ENCODE measurements at regions not wholly inside any gene's neighbourhood (a gene's known extent, or its start where the extent isn't known, plus 50 kb on each side); places are given as distances from the start of the nearest gene placed in this dataset.
A peak's percentile ranks its signal among the peaks of the same experiment; 100 is the strongest.

GRCh38 chrX:9312922-9313867 lies 151.7 kb upstream of the TBL1X start:
- DNase-seq, result no peak
- CTCF ChIA-PET, result interaction anchor here (0.9 kb wide), 2 partner anchors 15 to 79 kb away, joined by 3 read pairs; no protein-coding TSS in a partner anchor
- WGBS, 2 experiments (ENCODE audit: extremely low coverage in 2 of 2, insufficient read length in 1 of 2), result 76% methylated on average over 3 of the region's 12 CpGs; no CpG with 5 or more reads in 1 of the 2 experiments
- TF ChIP-seq CTCF (conservative IDR thresholded peaks at IDR 0.05; ENCODE audit: low read depth, low read length) (peak; percentile 22), FOS (IDR thresholded peaks at IDR 0.05; ENCODE audit: low read depth, low read length) (no peak), MAZ (IDR thresholded peaks at IDR 0.05; ENCODE audit: borderline replicate concordance, low read depth, low read length) (no peak), RAD21 (IDR thresholded peaks at IDR 0.05; ENCODE audit: low read length) (peak; percentile 6; the same call in 1 of the 2 replicates), SMC3 (IDR thresholded peaks at IDR 0.05; ENCODE audit: low read depth, low read length) (no peak), MXI1 (IDR thresholded peaks at IDR 0.05; ENCODE audit: borderline replicate concordance, low read depth, low read length) (no peak), BHLHE40 (IDR thresholded peaks at IDR 0.05; ENCODE audit: low read depth, low read length) (no peak)
- no peak overlapping the region for H2AK9ac ChIP-seq (replicated peaks; ENCODE audit: low read depth, low read length, poor library complexity)
- H2BK120ac ChIP-seq (ENCODE audit: low read depth, low read length), result peak overlapping the region; percentile 21
- intact Hi-C loops (cut with micrococcal nuclease), result no loop called here
- ATAC-seq (ENCODE audit: low read depth), result no peak
- no peak overlapping the region for H4K8ac ChIP-seq (ENCODE audit: low read depth in 2 of 2, low read length in 2 of 2)
- H2BK5ac ChIP-seq (ENCODE audit: low read depth, low read length, poor library complexity, severe bottlenecking), result no peak overlapping the region
- no peaks in the 10 kb centered on the region for H4K20me1 ChIP-seq (ENCODE audit: insufficient read depth, low read length)
- no peak overlapping the region for H3K14ac ChIP-seq (replicated peaks; ENCODE audit: low read depth, low read length)
- no peaks in the 10 kb centered on the region for H3K36me3 ChIP-seq (ENCODE audit: control insufficient read depth, insufficient read depth, low read length)
- H3K4ac ChIP-seq (ENCODE audit: low read depth, low read length), result no peak overlapping the region; the same call in 1 of the 2 replicates
- no peak overlapping the region for H3K18ac ChIP-seq (ENCODE audit: low read depth, low read length)
- H3K56ac ChIP-seq (ENCODE audit: extremely low read depth, insufficient read depth, low read length), result no peak overlapping the region
- POLR2A ChIA-PET (ENCODE audit: unreplicated experiment), result no interaction called here
- 0 out of 2 replicates have a peak overlapping the region, but pooled peaks have one; percentile 56 for H2AK5ac ChIP-seq (ENCODE audit: low read depth, low read length)
- H3K4me1 ChIP-seq (ENCODE audit: control insufficient read depth, insufficient read depth, low read length), result peaks cover 4% of the 10 kb centered on the region
- H3K79me1 ChIP-seq (ENCODE audit: low read depth in 1 of 2, low read length in 2 of 2), result no peaks in the 10 kb centered on the region
- H3K9ac ChIP-seq (ENCODE audit: low read depth, low read length), result no peak overlapping the region
- no peaks in the 10 kb centered on the region; the same call in 1 of the 2 replicates for H3K9me3 ChIP-seq (ENCODE audit: control insufficient read depth, insufficient read depth, low read length)
- no peaks in the 10 kb centered on the region for H3K9me1 ChIP-seq (ENCODE audit: insufficient read depth, low read length)
- H3K27me3 ChIP-seq (ENCODE audit: control insufficient read depth, insufficient read depth, low read length), result no peaks in the 10 kb centered on the region
- no peak overlapping the region for H3K4me3 ChIP-seq (ENCODE audit: insufficient read depth, low read depth, low read length)
- BruUV-seq (replicated peaks), result no TSS peak
- no peak overlapping the region for H4K91ac ChIP-seq (ENCODE audit: insufficient read depth, low read depth, low read length)
- in situ Hi-C loops (cut with MboI; ENCODE audit: low sequenced_read_pairs), result no loop called here
- H3K4me2 ChIP-seq (ENCODE audit: low read depth, low read length), result no peak overlapping the region
- H4K5ac ChIP-seq (ENCODE audit: low read depth, low read length), result no peak overlapping the region
- H3K23ac ChIP-seq (ENCODE audit: low read depth, low read length), result no peak overlapping the region
- H2AFZ ChIP-seq (replicated peaks; ENCODE audit: low read length, poor library complexity), result no peak overlapping the region
- peak overlapping the region; percentile 13; the same call in 1 of the 3 replicates for H2BK15ac ChIP-seq (ENCODE audit: low read depth, low read length)
- H2BK20ac ChIP-seq (ENCODE audit: low read depth, low read length), result no peak overlapping the region
- H3K27ac ChIP-seq (ENCODE audit: insufficient read depth, low read length), result no peak overlapping the region
- dilution Hi-C loops (cut with HindIII; ENCODE audit: low sequenced_read_pairs, unreplicated experiment), result no loop called here

All from IMR-90 (cell line).